ENCODE measurements at regions not wholly inside any gene's neighbourhood (a gene's known extent, or its start where the extent isn't known, plus 50 kb on each side); places are given as distances from the start of the nearest gene placed in this dataset.

GRCh38 chr9:119501374-119501773 is 132.1 kb upstream of the BRINP1 start:
- no peak for TF ChIP-seq CTCF (IDR thresholded peaks at IDR 0.05)
- TF ChIP-seq NR1H2 (CRISPR knock-in tag; IDR thresholded peaks at IDR 0.05): no peak
- TF ChIP-seq FOXP4 (CRISPR knock-in tag; IDR thresholded peaks at IDR 0.05): no peak
- no peak for TF ChIP-seq E2F4 (CRISPR knock-in tag; IDR thresholded peaks at IDR 0.05; ENCODE audit: borderline replicate concordance, low read depth)
- no peak for TF ChIP-seq TCF7 (CRISPR knock-in tag; IDR thresholded peaks at IDR 0.05; ENCODE audit: low read depth)
- no peak for TF ChIP-seq TEAD4 (CRISPR knock-in tag; IDR thresholded peaks at IDR 0.05)
- no peak for TF ChIP-seq ZNF281 (CRISPR knock-in tag; IDR thresholded peaks at IDR 0.05)
- no peak for TF ChIP-seq JUN (CRISPR knock-in tag; IDR thresholded peaks at IDR 0.05)
- TF ChIP-seq ZNF416 (CRISPR knock-in tag; IDR thresholded peaks at IDR 0.05): no peak
